Hematopoietic multipotent progenitor cell (in vitro differentiated cells): ENCODE measurements at regions not wholly inside any gene's neighbourhood (a gene's known extent, or its start where the extent isn't known, plus 50 kb on each side); places are given as distances from the start of the nearest gene placed in this dataset.

Experiments
- DNase-seq, 3 donors: peaks; one replicate each; pipeline ENCODE4 v3.0.0-alpha.2; 2011 to 2015; ENCODE audit warnings: low read depth in 2 of 3, low spot score in 2 of 3

GRCh38 chr9:129322022-129322621, 144.1 kb upstream of the IER5L start:
- no peak for DNase-seq

GRCh38 chr9:129321286-129322021, 143.4 kb upstream of the IER5L start:
- no peak for DNase-seq

DNA sequence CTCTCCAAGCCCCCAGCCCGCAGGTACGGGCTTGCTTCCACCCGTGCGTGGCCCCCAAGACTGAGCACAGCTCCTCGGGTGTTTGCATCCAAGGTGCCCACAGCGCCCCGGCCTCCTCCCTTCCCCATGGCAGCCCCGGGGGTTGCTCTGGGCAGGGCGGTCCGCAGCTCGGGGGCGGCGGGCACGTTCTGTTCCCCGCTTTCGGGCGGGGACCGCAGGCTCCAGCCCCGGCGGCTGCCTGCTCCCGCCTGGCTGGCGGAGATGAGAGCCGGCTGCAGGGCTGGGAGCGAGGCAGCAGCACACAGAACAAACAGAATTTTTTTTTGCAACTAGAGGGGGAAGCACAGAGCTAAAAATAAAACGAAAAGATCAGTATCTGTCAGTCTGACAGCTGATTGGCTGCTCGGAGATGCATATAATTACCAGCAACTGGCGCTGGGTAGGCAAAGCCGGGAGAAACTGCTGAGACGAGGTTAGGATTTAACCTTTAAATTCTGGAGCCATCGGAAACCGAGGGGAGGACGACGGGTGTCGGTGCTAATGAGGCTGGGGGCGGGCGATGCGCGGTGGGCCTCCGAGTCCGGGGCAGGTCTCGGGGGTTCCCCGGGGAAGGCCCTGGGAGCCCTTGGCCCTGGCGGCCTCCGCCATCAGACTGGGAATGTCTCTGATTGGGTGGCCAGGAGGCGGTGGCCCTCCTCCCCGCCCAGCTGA, 142.7 kb upstream of the IER5L start:
- DNase-seq = peak; percentile 30 to 90 (median 82)

GRCh38 chr9:129319938-129320481, 141.9 kb upstream of the IER5L start:
- no peak for DNase-seq

DNA sequence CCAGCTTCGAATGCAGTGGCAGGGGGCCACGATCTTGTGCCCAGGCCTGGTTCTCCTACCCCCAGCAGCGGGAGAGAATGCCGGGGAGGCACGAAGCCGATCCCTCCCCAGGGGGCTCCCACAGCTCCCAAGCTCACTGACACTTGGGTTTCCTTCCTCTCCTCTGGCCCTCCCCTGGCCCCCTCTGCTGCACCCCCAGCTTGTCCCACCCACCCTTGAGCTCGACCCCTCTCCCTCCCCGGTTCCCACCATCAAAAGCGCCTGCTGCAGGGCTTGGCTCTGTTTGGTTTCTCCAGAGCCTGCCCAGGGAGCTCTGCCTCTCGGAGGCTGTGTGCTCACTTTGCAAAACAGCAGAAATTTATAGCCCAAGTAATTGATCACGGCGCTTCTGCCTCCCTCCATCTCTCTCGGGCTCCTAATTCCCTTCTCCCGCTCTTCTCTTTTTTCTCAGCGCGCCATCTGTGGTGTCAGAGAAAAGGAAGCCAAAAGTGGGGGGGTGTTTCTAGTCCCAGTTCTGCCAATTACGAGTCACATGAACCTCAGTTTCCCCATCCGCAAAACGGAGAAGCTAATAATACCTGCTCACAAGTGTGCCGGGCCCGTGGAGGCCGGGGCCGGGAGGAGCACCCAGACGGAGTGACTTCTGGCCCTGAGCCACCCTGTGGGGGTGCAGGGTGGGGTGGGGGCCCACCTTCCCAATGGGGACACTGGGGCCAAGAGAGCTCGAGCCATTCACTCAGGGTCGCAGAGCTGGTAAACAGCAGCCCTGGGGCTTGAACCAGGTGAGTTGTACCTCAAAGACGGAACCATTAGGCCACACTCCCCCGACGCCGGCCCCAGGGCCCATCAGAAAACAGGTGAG, 141.2 kb upstream of the IER5L start:
- DNase-seq = no peak

- DNase-seq = no peak
Measured at GRCh38 chr9:129318121-129319075, 140.3 kb upstream of the IER5L start.

GRCh38 chr9:129317179-129318011, 139.3 kb upstream of the IER5L start:
- DNase-seq = no peak

DNA sequence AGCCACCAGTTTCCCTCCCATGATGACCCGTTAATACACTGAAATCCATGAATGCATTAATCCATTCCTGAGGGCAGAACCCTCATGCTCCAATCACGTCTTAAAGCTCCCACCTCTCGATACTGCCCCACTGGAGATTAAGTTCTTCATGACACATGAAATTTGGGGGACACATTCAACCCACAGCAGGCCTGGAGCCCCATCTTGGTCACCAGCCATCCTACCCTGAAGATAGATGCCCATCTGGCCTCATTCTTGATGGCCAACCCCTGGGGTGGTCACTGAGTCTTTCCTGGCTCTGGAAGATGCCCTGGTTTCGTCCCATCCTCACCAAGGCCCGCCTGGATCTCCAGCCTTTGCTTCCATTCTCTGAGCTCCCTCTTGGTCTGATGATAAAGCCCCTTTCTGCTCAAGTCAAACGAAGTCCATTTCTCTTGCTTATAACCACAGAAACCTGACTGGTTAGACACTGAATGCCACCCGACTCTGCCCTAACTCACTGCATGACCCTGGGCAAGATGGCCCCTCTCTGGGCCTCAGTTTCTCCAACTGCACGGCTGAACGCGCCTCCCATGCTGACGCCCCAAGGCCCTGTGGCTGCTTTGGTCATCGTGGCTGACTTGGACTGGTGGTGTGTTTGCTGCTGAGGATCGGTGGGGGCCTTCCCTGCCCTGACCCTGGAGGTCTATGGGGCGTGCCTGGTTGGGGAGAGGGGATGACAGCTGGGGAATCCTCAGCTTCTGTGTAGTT, 138.4 kb upstream of the IER5L start:
- no peak for DNase-seq

DNA sequence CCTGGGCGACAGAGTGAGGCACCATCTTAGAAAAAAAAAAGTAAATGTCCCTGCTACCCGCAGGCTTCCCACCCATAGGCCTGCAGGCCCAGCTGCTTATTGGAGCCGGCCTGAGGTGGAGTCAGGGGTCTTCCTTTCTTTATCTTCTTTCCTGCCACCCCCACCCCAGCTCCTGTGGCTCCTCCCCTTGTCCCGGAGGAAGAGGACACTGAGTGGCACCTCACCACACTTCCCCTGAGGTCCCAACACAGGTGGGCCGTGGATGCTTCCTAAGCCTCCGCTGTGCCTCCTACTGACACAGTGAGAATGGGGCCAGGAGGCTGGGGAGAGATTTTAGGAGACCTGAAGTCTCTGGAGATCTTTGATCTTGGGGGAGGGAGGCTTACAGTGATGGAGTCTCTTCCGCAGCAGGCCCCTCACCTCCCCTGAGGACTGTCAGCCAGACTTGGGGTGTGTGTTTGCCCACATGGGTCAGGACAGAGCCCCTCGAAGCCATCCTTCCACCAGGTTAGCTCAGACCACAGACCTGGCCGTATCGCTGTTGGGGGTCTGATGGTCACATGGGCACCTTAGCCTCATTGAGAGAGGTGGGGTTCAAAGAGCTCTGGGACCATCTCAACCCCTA, 135.4 kb upstream of the IER5L start:
- DNase-seq = no peak

GRCh38 chr9:129312251-129313122, 134.4 kb upstream of the IER5L start:
- no peak for DNase-seq

DNA sequence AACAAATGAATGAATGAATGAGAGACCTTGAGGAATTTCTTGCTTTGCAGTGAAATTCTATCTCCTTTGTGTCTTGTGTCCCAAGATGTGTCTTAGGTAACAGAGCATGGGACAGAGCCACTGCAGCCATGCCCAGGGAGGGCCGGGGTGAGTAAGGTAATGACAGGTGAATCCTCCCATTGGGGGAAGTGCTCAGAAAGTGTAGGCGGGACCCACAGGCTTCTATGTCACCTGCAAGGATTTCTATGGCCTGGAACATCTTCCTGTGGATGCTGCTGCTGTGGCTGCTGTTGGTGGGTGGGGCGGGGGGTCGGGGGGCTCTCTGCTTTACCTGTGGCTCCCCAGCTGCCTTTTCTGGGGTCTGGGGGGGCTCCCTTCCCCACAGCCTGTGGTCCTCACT, 133.6 kb upstream of the IER5L start:
- no peak for DNase-seq

GRCh38 chr9:129310666-129311350, 132.7 kb upstream of the IER5L start:
- no peak for DNase-seq

GRCh38 chr9:129309906-129310305, 131.8 kb upstream of the IER5L start:
- no peak for DNase-seq

DNA sequence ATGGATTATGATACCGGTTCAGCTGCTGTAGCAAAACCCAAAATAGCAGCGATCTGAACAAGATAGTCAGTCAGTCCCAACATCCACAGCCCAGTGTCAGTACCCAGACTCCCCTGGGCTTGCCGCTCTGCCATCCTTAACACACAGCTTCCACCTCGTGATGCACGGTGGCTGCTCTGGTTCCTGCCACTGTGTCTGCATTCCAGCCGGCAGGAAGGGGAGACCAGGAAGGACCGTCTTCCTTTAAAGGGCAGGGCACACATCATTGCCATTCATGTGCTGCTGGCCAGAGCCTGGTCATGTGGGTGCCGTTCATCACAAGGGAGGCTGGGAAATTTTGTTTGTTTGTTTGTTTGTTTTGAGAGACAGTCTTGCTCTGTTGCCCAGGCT, 131.0 kb upstream of the IER5L start:
- DNase-seq = no peak

DNA sequence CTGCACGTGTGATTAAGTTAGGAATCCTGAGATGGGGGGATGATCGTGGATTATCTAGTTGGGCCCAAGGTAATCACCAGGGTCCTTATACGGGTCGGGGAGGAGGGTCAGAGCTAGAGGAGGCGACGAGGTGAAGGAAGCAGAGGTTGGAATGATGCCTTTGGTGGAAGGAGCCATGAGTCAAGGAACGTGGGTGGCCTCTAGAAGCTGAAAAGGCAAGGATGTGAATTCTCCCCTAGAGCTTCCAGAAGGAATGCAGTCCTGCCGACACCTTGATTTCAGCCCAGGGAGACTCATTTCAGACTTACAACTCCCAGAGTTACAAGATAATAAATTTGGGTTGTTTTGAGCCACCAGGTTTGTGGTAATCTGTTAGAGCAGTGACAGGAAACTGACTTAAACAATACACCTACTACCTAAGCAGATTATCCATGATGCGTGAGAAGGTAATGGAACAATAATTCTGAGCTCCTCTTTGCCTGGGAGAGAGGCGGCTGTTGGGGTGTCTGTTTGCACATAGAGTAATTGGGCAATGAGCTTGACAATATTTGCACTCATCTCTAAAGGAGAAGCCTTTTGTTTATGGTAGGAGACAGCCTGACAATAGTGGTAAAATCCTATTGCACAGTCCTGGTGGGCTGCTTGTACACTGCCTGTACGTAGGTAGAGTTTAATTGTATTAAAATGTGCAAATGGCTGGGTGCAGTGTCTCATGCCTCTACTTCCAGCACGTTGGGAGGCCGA, 129.3 kb upstream of the IER5L start:
- no peak for DNase-seq
